HFFc6 (cell line): ENCODE measurements at regions not wholly inside any gene's neighbourhood (a gene's known extent, or its start where the extent isn't known, plus 50 kb on each side); places are given as distances from the start of the nearest gene placed in this dataset.

ENCODE experiments used
- DNase-seq: peaks from one replicate; pipeline ENCODE4 v3.0.0-alpha.2; 2018
- H3K27ac Mint-ChIP-seq: 2 replicates; pipeline ENCODE4 v1.8.0; 2020; ENCODE audit warnings: mild to moderate bottlenecking, mixed read lengths
- H3K27me3 Mint-ChIP-seq: 2 replicates; pipeline ENCODE4 v1.8.0; 2021; ENCODE audit warnings: mild to moderate bottlenecking, moderate library complexity, mixed read lengths; ENCODE audit not compliant: insufficient read depth
- H3K36me3 Mint-ChIP-seq: 2 replicates; pipeline ENCODE4 v1.8.0; 2021; ENCODE audit warnings: low read depth, mixed read lengths
- H3K4me1 Mint-ChIP-seq: 2 replicates; pipeline ENCODE4 v1.8.0; 2020; ENCODE audit warnings: low read depth, mixed read lengths
- H3K4me3 Mint-ChIP-seq: 2 replicates; pipeline ENCODE4 v1.8.0; 2020; ENCODE audit warnings: mild to moderate bottlenecking, moderate library complexity, mixed read lengths
- H3K9me3 Mint-ChIP-seq: 2 replicates; pipeline ENCODE4 v1.8.0; 2020; ENCODE audit warnings: mild to moderate bottlenecking, mixed read lengths
- CTCF ChIP-seq: fragments of 200-600 bp; sonication (generic); IDR thresholded peaks from 2 replicates; pipeline ENCODE4 v1.5.0; 2021; ENCODE audit warnings: antibody characterized with exemption, mild to moderate bottlenecking

GRCh38 chr3:15882577-15882976 lies 84.8 kb upstream of the ANKRD28 start:
- DNase-seq, result no peak
- no peak for TF ChIP-seq CTCF
- no peaks in the 10 kb centered on the region for H3K4me1 Mint-ChIP-seq

DNA sequence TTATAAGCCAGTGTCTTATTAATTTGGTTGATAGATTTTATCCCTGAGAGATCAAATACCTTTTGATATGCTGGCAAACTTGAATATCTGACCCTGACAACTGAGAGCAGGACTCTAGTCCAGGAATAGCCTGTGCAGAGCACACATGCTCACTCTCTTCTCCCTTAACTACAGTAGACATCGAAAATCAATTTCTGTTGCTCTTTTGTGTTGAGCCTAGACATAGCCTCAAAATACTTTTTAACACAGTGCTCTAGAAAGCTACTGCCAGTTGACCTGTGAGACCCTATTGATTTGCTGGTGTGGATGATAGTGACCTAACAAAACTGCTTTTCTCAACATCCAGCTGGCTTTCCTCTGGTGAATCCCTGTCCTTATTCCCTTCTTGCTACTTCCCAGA lies 86.4 kb upstream of the ANKRD28 start:
- TF ChIP-seq CTCF, result no peak
- Mint-ChIP-seq H3K9me3 (peaks cover 16% of the 10 kb centered on the region), H3K27me3 (no peaks in the 10 kb centered on the region; the same call in 1 of the 2 replicates), H3K4me1 (no peaks in the 10 kb centered on the region), H3K27ac (no peak overlapping the region), H3K4me3 (no peak overlapping the region), H3K36me3 (peaks cover 9% of the 10 kb centered on the region)
- DNase-seq, result no peak

More at GRCh38 chr3:15882577-15882976, 84.8 kb upstream of the ANKRD28 start:
- Mint-ChIP-seq H3K9me3 (peaks cover 16% of the 10 kb centered on the region), H3K27me3 (no peaks in the 10 kb centered on the region; the same call in 1 of the 2 replicates), H3K4me3 (no peak overlapping the region), H3K36me3 (peaks cover 17% of the 10 kb centered on the region), H3K27ac (no peak overlapping the region)

GRCh38 chr3:15886521-15886920 lies 88.7 kb upstream of the ANKRD28 start:
- peaks cover 24% of the 10 kb centered on the region for H3K9me3 Mint-ChIP-seq
- TF ChIP-seq CTCF, result no peak
- no peak overlapping the region for H3K27ac Mint-ChIP-seq
- no peaks in the 10 kb centered on the region for H3K4me1 Mint-ChIP-seq
- H3K36me3 Mint-ChIP-seq, result peaks cover 8% of the 10 kb centered on the region; the same call in 1 of the 2 replicates
- H3K27me3 Mint-ChIP-seq, result no peaks in the 10 kb centered on the region; the same call in 1 of the 2 replicates
- H3K4me3 Mint-ChIP-seq, result no peak overlapping the region
- DNase-seq, result no peak

GRCh38 chr3:15887261-15887660 lies 89.5 kb upstream of the ANKRD28 start:
- no peak for TF ChIP-seq CTCF
- Mint-ChIP-seq H3K9me3 (peaks cover 24% of the 10 kb centered on the region), H3K36me3 (peaks cover 8% of the 10 kb centered on the region; the same call in 1 of the 2 replicates), H3K27ac (no peak overlapping the region), H3K4me3 (no peak overlapping the region), H3K4me1 (peaks cover 2% of the 10 kb centered on the region), H3K27me3 (no peaks in the 10 kb centered on the region)
- no peak for DNase-seq

DNA sequence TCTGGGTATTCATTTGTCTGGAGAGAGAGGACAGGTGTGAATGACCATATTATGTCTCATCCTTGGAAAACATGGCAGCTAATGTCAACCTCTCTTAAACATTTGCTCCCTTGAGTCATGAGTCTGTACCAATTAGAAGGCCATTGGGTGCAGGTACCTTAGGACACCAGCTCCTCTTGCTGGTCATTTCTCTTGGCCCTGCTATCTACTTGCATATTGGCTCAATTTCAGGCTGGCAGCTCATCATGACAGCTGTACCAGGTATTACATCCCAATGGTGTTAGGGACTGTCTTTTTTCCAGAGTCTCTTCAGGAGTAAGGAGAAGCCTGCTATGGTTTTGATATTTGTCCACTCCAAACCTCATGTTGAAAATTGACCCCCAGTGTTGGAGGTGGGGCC lies 92.2 kb upstream of the ANKRD28 start:
- Mint-ChIP-seq H3K4me3 (no peak overlapping the region), H3K9me3 (peaks cover 24% of the 10 kb centered on the region), H3K36me3 (peaks cover 8% of the 10 kb centered on the region; the same call in 1 of the 2 replicates), H3K4me1 (peaks cover 19% of the 10 kb centered on the region), H3K27ac (no peak overlapping the region), H3K27me3 (no peaks in the 10 kb centered on the region)
- DNase-seq, result no peak
- TF ChIP-seq CTCF, result no peak
